WTC11 (cell line): ENCODE measurements at regions not wholly inside any gene's neighbourhood (a gene's known extent, or its start where the extent isn't known, plus 50 kb on each side); places are given as distances from the start of the nearest gene placed in this dataset.

Experiments
- CREB1 ChIP-seq: sonication (generic); formaldehyde crosslinking; IDR thresholded peaks from 2 replicates; pipeline ENCODE4 v1.8.0; 2023; ENCODE audit warnings: mild to moderate bottlenecking, missing genetic modification reagents
- CTCF ChIP-seq: fragments of 200-600 bp; IDR thresholded peaks from 2 replicates; pipeline ENCODE4 v1.8.0; 2022; ENCODE audit warnings: antibody characterized with exemption
- E2F1 ChIP-seq: sonication (generic); formaldehyde crosslinking; IDR thresholded peaks from 2 replicates; pipeline ENCODE4 v1.8.0; 2022; ENCODE audit warnings: mild to moderate bottlenecking, missing genetic modification reagents
- ESRRA ChIP-seq: sonication (generic); formaldehyde crosslinking; IDR thresholded peaks from 2 replicates; pipeline ENCODE4 v1.8.1; 2022; ENCODE audit warnings: mild to moderate bottlenecking, missing genetic modification reagents, borderline replicate concordance
- MAX ChIP-seq: sonication (generic); formaldehyde crosslinking; IDR thresholded peaks from 2 replicates; pipeline ENCODE4 v1.8.0; 2022; ENCODE audit warnings: mild to moderate bottlenecking, missing genetic modification reagents
- SP1 ChIP-seq: sonication (generic); formaldehyde crosslinking; conservative IDR thresholded peaks from 2 replicates; pipeline ENCODE4 v1.8.1; 2022; ENCODE audit warnings: missing genetic modification reagents
- ZBTB21 ChIP-seq: sonication (generic); formaldehyde crosslinking; IDR thresholded peaks from 2 replicates; pipeline ENCODE4 v1.8.1; 2023; ENCODE audit warnings: mild to moderate bottlenecking, missing genetic modification reagents, borderline replicate concordance
- ZNF416 ChIP-seq: fragments of 250-450 bp; sonication (Bioruptor Pico); IDR thresholded peaks from 2 replicates; pipeline ENCODE4 v1.9.0; 2021; ENCODE audit warnings: mild to moderate bottlenecking, inconsistent platforms
- TF ChIP-seq, protein P1 (sequence below): sonication (generic); formaldehyde crosslinking; IDR thresholded peaks from 2 replicates; pipeline ENCODE4 v1.8.0; 2022; ENCODE audit warnings: mild to moderate bottlenecking, missing genetic modification reagents
- TF ChIP-seq, protein P2 (sequence below): sonication (generic); formaldehyde crosslinking; IDR thresholded peaks from 2 replicates; pipeline ENCODE4 v1.8.1; 2023; ENCODE audit warnings: mild to moderate bottlenecking, missing genetic modification reagents, moderate library complexity
- TF ChIP-seq, protein P3 (sequence below): sonication (generic); formaldehyde crosslinking; IDR thresholded peaks from 2 replicates; pipeline ENCODE4 v1.8.0; 2023; ENCODE audit warnings: mild to moderate bottlenecking, missing genetic modification reagents
- TF ChIP-seq, protein P4 (sequence below): sonication (generic); formaldehyde crosslinking; IDR thresholded peaks from 2 replicates; pipeline ENCODE4 v1.8.1; 2022; ENCODE audit warnings: low read depth, missing genetic modification reagents, borderline replicate concordance

GRCh38 chr5:73282383-73282782 lies 109.4 kb downstream of the TMEM174 start:
- TF ChIP-seq, protein P1, sequence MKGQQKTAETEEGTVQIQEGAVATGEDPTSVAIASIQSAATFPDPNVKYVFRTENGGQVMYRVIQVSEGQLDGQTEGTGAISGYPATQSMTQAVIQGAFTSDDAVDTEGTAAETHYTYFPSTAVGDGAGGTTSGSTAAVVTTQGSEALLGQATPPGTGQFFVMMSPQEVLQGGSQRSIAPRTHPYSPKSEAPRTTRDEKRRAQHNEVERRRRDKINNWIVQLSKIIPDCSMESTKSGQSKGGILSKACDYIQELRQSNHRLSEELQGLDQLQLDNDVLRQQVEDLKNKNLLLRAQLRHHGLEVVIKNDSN: no peak
- TF ChIP-seq, protein P2, sequence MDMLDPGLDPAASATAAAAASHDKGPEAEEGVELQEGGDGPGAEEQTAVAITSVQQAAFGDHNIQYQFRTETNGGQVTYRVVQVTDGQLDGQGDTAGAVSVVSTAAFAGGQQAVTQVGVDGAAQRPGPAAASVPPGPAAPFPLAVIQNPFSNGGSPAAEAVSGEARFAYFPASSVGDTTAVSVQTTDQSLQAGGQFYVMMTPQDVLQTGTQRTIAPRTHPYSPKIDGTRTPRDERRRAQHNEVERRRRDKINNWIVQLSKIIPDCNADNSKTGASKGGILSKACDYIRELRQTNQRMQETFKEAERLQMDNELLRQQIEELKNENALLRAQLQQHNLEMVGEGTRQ (CRISPR knock-in tag): no peak
- TF ChIP-seq ESRRA (CRISPR knock-in tag) (no peak), CREB1 (no peak), CTCF (no peak), MAX (CRISPR knock-in tag) (no peak), SP1 (CRISPR knock-in tag) (no peak), ZNF416 (CRISPR knock-in tag) (no peak), ZBTB21 (no peak), E2F1 (CRISPR knock-in tag) (no peak)
- TF ChIP-seq, protein P3, sequence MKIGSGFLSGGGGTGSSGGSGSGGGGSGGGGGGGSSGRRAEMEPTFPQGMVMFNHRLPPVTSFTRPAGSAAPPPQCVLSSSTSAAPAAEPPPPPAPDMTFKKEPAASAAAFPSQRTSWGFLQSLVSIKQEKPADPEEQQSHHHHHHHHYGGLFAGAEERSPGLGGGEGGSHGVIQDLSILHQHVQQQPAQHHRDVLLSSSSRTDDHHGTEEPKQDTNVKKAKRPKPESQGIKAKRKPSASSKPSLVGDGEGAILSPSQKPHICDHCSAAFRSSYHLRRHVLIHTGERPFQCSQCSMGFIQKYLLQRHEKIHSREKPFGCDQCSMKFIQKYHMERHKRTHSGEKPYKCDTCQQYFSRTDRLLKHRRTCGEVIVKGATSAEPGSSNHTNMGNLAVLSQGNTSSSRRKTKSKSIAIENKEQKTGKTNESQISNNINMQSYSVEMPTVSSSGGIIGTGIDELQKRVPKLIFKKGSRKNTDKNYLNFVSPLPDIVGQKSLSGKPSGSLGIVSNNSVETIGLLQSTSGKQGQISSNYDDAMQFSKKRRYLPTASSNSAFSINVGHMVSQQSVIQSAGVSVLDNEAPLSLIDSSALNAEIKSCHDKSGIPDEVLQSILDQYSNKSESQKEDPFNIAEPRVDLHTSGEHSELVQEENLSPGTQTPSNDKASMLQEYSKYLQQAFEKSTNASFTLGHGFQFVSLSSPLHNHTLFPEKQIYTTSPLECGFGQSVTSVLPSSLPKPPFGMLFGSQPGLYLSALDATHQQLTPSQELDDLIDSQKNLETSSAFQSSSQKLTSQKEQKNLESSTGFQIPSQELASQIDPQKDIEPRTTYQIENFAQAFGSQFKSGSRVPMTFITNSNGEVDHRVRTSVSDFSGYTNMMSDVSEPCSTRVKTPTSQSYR: no peak
- TF ChIP-seq, protein P4, sequence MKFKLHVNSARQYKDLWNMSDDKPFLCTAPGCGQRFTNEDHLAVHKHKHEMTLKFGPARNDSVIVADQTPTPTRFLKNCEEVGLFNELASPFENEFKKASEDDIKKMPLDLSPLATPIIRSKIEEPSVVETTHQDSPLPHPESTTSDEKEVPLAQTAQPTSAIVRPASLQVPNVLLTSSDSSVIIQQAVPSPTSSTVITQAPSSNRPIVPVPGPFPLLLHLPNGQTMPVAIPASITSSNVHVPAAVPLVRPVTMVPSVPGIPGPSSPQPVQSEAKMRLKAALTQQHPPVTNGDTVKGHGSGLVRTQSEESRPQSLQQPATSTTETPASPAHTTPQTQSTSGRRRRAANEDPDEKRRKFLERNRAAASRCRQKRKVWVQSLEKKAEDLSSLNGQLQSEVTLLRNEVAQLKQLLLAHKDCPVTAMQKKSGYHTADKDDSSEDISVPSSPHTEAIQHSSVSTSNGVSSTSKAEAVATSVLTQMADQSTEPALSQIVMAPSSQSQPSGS: no peak
